ENCODE measurements at regions not wholly inside any gene's neighbourhood (a gene's known extent, or its start where the extent isn't known, plus 50 kb on each side); places are given as distances from the start of the nearest gene placed in this dataset.

- no peak for TF ChIP-seq RBM14 (IDR thresholded peaks at IDR 0.05; ENCODE audit: borderline replicate concordance, insufficient read depth, low read depth, low read length)
- no peak for TF ChIP-seq STAT5A (IDR thresholded peaks at IDR 0.05; ENCODE audit: borderline replicate concordance, low read length)
- TF ChIP-seq TSC22D4 (tag; IDR thresholded peaks at IDR 0.05): no peak
- TF ChIP-seq ETV6 (IDR thresholded peaks at IDR 0.05; ENCODE audit: borderline replicate concordance in 1 of 2, low read depth in 2 of 2, low read length in 1 of 2): no peak
- TF ChIP-seq ETV6 (CRISPR knock-in tag; IDR thresholded peaks at IDR 0.05; ENCODE audit: borderline replicate concordance): no peak
- TF ChIP-seq, protein P1, sequence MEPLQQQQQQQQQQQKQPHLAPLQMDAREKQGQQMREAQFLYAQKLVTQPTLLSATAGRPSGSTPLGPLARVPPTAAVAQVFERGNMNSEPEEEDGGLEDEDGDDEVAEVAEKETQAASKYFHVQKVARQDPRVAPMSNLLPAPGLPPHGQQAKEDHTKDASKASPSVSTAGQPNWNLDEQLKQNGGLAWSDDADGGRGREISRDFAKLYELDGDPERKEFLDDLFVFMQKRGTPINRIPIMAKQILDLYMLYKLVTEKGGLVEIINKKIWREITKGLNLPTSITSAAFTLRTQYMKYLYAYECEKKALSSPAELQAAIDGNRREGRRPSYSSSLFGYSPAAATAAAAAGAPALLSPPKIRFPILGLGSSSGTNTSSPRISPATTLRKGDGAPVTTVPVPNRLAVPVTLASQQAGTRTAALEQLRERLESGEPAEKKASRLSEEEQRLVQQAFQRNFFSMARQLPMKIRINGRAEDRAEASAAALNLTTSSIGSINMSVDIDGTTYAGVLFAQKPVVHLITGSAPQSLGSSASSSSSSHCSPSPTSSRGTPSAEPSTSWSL (CRISPR knock-in tag; IDR thresholded peaks at IDR 0.05; ENCODE audit: borderline replicate concordance): no peak
- TF ChIP-seq NR1H2 (CRISPR knock-in tag; IDR thresholded peaks at IDR 0.05): no peak
- Histone ChIP-seq H3K79me2 (ENCODE audit: control insufficient read depth, insufficient read depth, low read length) (no peaks in the 10 kb centered on the region), H3K4me1 (replicated peaks in 1 of 2; ENCODE audit: control insufficient read depth in 2 of 2, insufficient read depth in 2 of 2, low read length in 2 of 2) (no peaks in the 10 kb centered on the region), H3K27ac (ENCODE audit: extremely low read depth, low read depth, low read length) (no peak overlapping the region), H3K9me3 (replicated peaks; ENCODE audit: control insufficient read depth, insufficient read depth, low read depth, low read length) (peaks cover 7% of the 10 kb centered on the region; the same call in 1 of the 2 replicates), H3K4me2 (ENCODE audit: insufficient read depth, low read length) (no peak overlapping the region), H3K27me3 (ENCODE audit: control insufficient read depth in 2 of 2, insufficient read depth in 2 of 2, low read length in 2 of 2) (no peaks in the 10 kb centered on the region), H4K20me1 (replicated peaks; ENCODE audit: control insufficient read depth, insufficient read depth, low read length) (no peaks in the 10 kb centered on the region), H3K9ac (ENCODE audit: insufficient read depth in 1 of 2, low read depth in 2 of 2, low read length in 2 of 2) (no peak overlapping the region), H3K9me1 (ENCODE audit: control insufficient read depth, insufficient read depth, low read length) (no peaks in the 10 kb centered on the region), H2AFZ (ENCODE audit: low read depth, low read length) (no peak overlapping the region), H3K36me3 (ENCODE audit: control insufficient read depth, insufficient read depth, low read length) (no peaks in the 10 kb centered on the region), H3K4me3 (no peak overlapping the region)
- CTCF ChIA-PET (ENCODE audit: low intra/inter-chr PET ratio): no interaction called here
- intact Hi-C loops (cut with micrococcal nuclease): no loop called here
- BruUV-seq (replicated peaks): no TSS peak
- DNase-seq (ENCODE audit: extremely low read depth in 1 of 4, low spot score in 3 of 4) (no peak), FAIRE-seq (no peak), ATAC-seq (no peak)
- WGBS (ENCODE audit: insufficient coverage, low coverage, missing lambda C conversion rate): 0% methylated on average over 1 of the region's 1 CpG
- POLR2A ChIA-PET: no interaction called here
- in situ Hi-C loops (cut with MboI): no loop called here
Observed at GRCh38 chr1:217067642-217068041, 344.4 kb upstream of the ESRRG start.
